ENCODE measurements at regions not wholly inside any gene's neighbourhood (a gene's known extent, or its start where the extent isn't known, plus 50 kb on each side); places are given as distances from the start of the nearest gene placed in this dataset.
"Not testable (repeated sequence)": the region's sequence is repeated elsewhere in the genome, so short reads cannot be mapped to it uniquely, and the experiment has no call there.

GRCh38 chr2:194926873-194927272 is 730.2 kb upstream of the SLC39A10 start:
- no peak for TF ChIP-seq POLR2A (IDR thresholded peaks at IDR 0.05; ENCODE audit: low read depth, low read length)
- no peak for TF ChIP-seq TAF1 (IDR thresholded peaks at IDR 0.05; ENCODE audit: borderline replicate concordance, low read depth, low read length)
- no peak for TF ChIP-seq POLR2AphosphoS5 (IDR thresholded peaks at IDR 0.05; ENCODE audit: low read depth, low read length)
- FAIRE-seq (no peak), DNase-seq (ENCODE audit: insufficient read length) (no peak)

- TF ChIP-seq TAF1 (IDR thresholded peaks at IDR 0.05; ENCODE audit: borderline replicate concordance, low read depth, low read length): no peak
- no peak for TF ChIP-seq POLR2AphosphoS5 (IDR thresholded peaks at IDR 0.05; ENCODE audit: low read depth, low read length)
- TF ChIP-seq POLR2A (IDR thresholded peaks at IDR 0.05; ENCODE audit: low read depth, low read length): no peak
- no peak for FAIRE-seq
- no peak for DNase-seq (ENCODE audit: insufficient read length)
These were observed 731.3 kb upstream of the SLC39A10 start for GRCh38 chr2:194925742-194926141.

GRCh38 chr2:194917519-194917918 is 739.5 kb upstream of the SLC39A10 start:
- TF ChIP-seq TAF1 (IDR thresholded peaks at IDR 0.05; ENCODE audit: borderline replicate concordance, low read depth, low read length) (no peak), POLR2AphosphoS5 (IDR thresholded peaks at IDR 0.05; ENCODE audit: low read depth, low read length) (no peak), POLR2A (IDR thresholded peaks at IDR 0.05; ENCODE audit: low read depth, low read length) (no peak)
- FAIRE-seq (no peak), DNase-seq (ENCODE audit: insufficient read length) (no peak)

DNA sequence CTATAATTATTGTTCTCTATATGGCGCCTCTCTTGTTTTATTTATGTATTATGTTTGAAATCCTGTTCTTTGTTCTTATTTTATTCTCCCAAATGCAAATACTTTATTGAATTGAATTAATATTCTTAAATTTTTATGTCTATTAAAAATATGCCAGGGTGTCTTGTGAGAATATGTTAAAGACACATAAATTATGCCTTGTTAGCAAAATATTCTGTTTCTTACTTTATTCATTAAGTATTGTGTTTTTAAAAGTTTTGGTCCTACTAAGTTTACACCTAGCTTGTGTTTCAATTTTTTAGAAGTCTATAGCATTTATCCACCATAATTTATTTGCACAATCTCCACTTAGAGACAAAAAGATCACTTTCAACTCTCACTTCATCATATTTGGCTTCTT is 741.5 kb upstream of the SLC39A10 start:
- FAIRE-seq (no peak), DNase-seq (ENCODE audit: insufficient read length) (no peak)
- TF ChIP-seq POLR2A (IDR thresholded peaks at IDR 0.05; ENCODE audit: low read depth, low read length) (no peak), TAF1 (IDR thresholded peaks at IDR 0.05; ENCODE audit: borderline replicate concordance, low read depth, low read length) (no peak), POLR2AphosphoS5 (IDR thresholded peaks at IDR 0.05; ENCODE audit: low read depth, low read length) (no peak)

DNA sequence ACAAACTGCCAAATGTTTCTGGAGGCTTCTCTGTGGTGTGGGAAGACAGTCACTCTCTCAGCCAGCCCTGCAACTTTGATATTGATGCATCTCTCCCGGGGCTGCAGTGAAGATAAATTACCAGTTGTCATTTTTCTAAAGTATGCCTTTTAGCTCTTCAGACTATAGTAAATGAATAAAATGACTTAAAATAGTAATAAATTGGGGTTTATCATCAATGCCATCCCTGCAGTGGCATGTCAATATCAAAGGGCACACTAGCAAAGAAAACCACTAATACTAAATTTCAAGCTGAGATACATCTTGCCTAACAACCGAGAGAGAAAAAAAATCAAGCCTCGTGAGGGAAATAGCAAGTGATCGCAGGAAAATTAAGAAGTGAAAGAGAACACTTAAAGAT is 749.5 kb upstream of the SLC39A10 start:
- FAIRE-seq (no peak), DNase-seq (ENCODE audit: insufficient read length) (no peak)
- no peak for TF ChIP-seq POLR2AphosphoS5 (IDR thresholded peaks at IDR 0.05; ENCODE audit: low read depth, low read length)
- TF ChIP-seq TAF1 (IDR thresholded peaks at IDR 0.05; ENCODE audit: borderline replicate concordance, low read depth, low read length): no peak
- TF ChIP-seq POLR2A (IDR thresholded peaks at IDR 0.05; ENCODE audit: low read depth, low read length): no peak

- TF ChIP-seq TAF1 (IDR thresholded peaks at IDR 0.05; ENCODE audit: borderline replicate concordance, low read depth, low read length) (no peak), POLR2AphosphoS5 (IDR thresholded peaks at IDR 0.05; ENCODE audit: low read depth, low read length) (no peak), POLR2A (IDR thresholded peaks at IDR 0.05; ENCODE audit: low read depth, low read length) (no peak)
- DNase-seq (ENCODE audit: insufficient read length) (no peak), FAIRE-seq (no peak)
These were observed 760.2 kb upstream of the SLC39A10 start for GRCh38 chr2:194896871-194897270.

GRCh38 chr2:194883711-194884110 is 773.3 kb upstream of the SLC39A10 start:
- DNase-seq (ENCODE audit: insufficient read length) (no peak), FAIRE-seq (no peak)
- no peak for TF ChIP-seq TAF1 (IDR thresholded peaks at IDR 0.05; ENCODE audit: borderline replicate concordance, low read depth, low read length)
- no peak for TF ChIP-seq POLR2AphosphoS5 (IDR thresholded peaks at IDR 0.05; ENCODE audit: low read depth, low read length)
- TF ChIP-seq POLR2A (IDR thresholded peaks at IDR 0.05; ENCODE audit: low read depth, low read length): no peak

DNA sequence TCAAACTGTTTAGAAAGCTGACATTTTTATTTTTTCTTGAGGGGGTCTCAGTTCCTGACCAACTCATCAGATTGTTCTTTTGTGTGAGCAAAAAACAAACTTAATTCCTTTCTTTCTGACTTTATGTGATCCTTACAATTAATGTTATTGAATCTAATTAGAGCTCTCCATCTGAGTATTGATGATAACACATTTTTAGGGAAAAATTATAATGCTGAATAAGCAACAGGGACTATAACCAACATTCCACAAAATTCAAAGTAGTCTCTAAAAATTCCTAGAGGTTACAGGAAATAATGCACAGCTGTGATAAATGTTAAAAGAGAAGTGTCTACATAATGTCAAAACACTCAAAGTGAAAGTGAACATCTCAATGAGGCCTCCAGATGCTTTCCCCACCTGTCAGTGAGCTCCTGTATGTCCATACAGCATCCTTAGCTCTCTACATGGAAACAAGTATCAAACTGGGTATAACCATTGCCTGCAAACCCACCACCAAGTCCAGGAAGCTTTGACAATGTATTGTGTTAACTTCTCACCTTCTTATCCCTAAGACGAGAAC is 786.0 kb upstream of the SLC39A10 start:
- no peak for DNase-seq (ENCODE audit: insufficient read length)
- no peak for TF ChIP-seq POLR2AphosphoS5 (IDR thresholded peaks at IDR 0.05; ENCODE audit: low read depth, low read length)
- TF ChIP-seq POLR2A (IDR thresholded peaks at IDR 0.05; ENCODE audit: low read depth, low read length): no peak
- TF ChIP-seq TAF1 (IDR thresholded peaks at IDR 0.05; ENCODE audit: borderline replicate concordance, low read depth, low read length): no peak
- no peak for FAIRE-seq

DNA sequence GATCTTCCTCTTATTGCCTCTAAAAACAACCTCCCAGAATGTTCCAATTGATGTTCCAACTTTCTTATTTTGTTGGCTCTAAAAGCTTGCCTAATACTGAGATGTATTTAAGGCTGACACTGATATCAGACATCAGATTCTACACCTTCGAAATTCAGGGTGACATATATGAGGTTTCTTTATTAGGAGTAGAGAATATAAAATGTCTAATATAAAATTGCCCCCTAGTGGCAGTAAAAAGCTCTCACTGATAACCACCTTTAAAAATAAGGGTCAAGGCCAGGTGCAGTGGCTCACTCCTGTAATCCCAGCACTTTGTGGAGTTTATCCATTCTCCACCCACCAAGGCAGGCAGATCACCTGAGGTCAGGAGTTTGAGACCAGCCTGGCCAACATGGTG is 789.7 kb upstream of the SLC39A10 start:
- FAIRE-seq (no peak), DNase-seq (ENCODE audit: insufficient read length) (no peak)

DNA sequence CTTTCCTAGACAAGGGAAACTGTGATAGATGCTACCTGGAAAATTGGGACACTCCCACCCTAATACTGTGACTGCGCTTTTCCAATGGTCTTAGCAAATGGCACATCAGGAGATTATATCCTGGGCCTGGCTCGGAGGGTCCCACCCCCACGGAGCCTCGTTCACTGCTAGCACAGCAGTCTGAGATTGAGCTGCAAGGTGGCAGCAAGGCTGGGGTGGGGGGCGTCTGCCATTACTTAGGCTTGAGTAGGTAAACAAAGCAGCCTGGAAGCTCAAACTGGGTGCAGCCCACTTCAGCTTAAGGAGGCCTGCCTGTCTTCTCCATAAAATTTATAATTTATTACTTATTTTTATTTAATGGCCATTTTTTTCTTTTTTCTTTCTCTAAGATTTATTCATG is 802.1 kb upstream of the SLC39A10 start:
- DNase-seq (ENCODE audit: insufficient read length) (no peak), FAIRE-seq (no peak)
- TF ChIP-seq TAF1 (IDR thresholded peaks at IDR 0.05; ENCODE audit: borderline replicate concordance, low read depth, low read length) (no peak), POLR2A (IDR thresholded peaks at IDR 0.05; ENCODE audit: low read depth, low read length) (no peak), POLR2AphosphoS5 (IDR thresholded peaks at IDR 0.05; ENCODE audit: low read depth, low read length) (no peak)

More for the DNA sequence above, 789.7 kb upstream of the SLC39A10 start:
- TF ChIP-seq POLR2A (IDR thresholded peaks at IDR 0.05; ENCODE audit: low read depth, low read length) (no peak), TAF1 (IDR thresholded peaks at IDR 0.05; ENCODE audit: borderline replicate concordance, low read depth, low read length) (no peak), POLR2AphosphoS5 (IDR thresholded peaks at IDR 0.05; ENCODE audit: low read depth, low read length) (no peak)

- TF ChIP-seq POLR2AphosphoS5 (IDR thresholded peaks at IDR 0.05; ENCODE audit: low read depth, low read length) (no peak), POLR2A (IDR thresholded peaks at IDR 0.05; ENCODE audit: low read depth, low read length) (no peak), TAF1 (IDR thresholded peaks at IDR 0.05; ENCODE audit: borderline replicate concordance, low read depth, low read length) (no peak)
- no peak for DNase-seq (ENCODE audit: insufficient read length)
- no peak for FAIRE-seq
These were observed 814.2 kb upstream of the SLC39A10 start for GRCh38 chr2:194842871-194843270.

GRCh38 chr2:194834371-194834770 is 822.7 kb upstream of the SLC39A10 start:
- FAIRE-seq; DNase-seq (ENCODE audit: insufficient read length): not testable (repeated sequence)

DNA sequence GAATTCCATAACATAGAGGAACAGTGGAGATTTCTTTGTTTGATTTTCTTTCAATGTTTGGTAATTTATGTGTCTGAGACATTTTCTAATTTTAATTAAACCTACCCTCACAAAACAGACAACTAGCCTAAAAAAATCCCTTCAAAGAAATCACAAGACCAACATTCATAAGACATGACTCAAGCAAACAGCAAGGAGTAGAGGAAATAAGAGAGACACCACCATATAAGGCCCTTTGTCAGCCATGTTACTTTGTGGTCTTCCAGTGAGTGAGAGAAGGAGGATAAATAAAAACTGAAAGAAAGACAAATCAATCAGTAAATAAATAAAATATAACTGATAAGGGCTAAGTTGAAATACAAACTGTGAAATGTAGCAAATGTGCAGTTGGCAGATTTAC is 830.8 kb upstream of the SLC39A10 start:
- FAIRE-seq (no peak), DNase-seq (ENCODE audit: insufficient read length) (no peak)
- TF ChIP-seq POLR2A (IDR thresholded peaks at IDR 0.05; ENCODE audit: low read depth, low read length) (no peak), POLR2AphosphoS5 (IDR thresholded peaks at IDR 0.05; ENCODE audit: low read depth, low read length) (no peak), TAF1 (IDR thresholded peaks at IDR 0.05; ENCODE audit: borderline replicate concordance, low read depth, low read length) (no peak)

Data from GM12892 (cell line).